HG03135 (cell line): ENCODE measurements at regions not wholly inside any gene's neighbourhood (a gene's known extent, or its start where the extent isn't known, plus 50 kb on each side); places are given as distances from the start of the nearest gene placed in this dataset.

Source experiments
- ATAC-seq: cut with Tn5 transposase; IDR thresholded peaks from one replicate; pipeline ENCODE4 v1.9.1; 2021; ENCODE audit warnings: mild to moderate bottlenecking, moderate library complexity; ENCODE audit not compliant: unreplicated experiment

- ATAC-seq = no peak
Observed at GRCh38 chr3:120838441-120839091, 69.4 kb upstream of the STXBP5L start.

- ATAC-seq = no peak
Observed at GRCh38 chr3:120839120-120839519, 68.9 kb upstream of the STXBP5L start.

- peak; percentile 61 for ATAC-seq
Observed at GRCh38 chr3:120841264-120841663, 66.7 kb upstream of the STXBP5L start.

- ATAC-seq = no peak
Observed at GRCh38 chr3:120846073-120846472, 61.9 kb upstream of the STXBP5L start.

- no peak for ATAC-seq
Observed at GRCh38 chr3:120848503-120848902, 59.5 kb upstream of the STXBP5L start.

- no peak for ATAC-seq
Observed at GRCh38 chr3:120850381-120851295, 57.4 kb upstream of the STXBP5L start.

- no peak for ATAC-seq
Observed at GRCh38 chr3:120852412-120852811, 55.6 kb upstream of the STXBP5L start.

GRCh38 chr3:120853416-120853815, 54.6 kb upstream of the STXBP5L start:
- ATAC-seq = no peak

GRCh38 chr3:120854908-120855526, 53.0 kb upstream of the STXBP5L start:
- ATAC-seq = no peak

GRCh38 chr3:120855665-120856437, 52.2 kb upstream of the STXBP5L start:
- ATAC-seq = no peak
